ENCODE measurements at regions not wholly inside any gene's neighbourhood (a gene's known extent, or its start where the extent isn't known, plus 50 kb on each side); places are given as distances from the start of the nearest gene placed in this dataset.

- no peak overlapping the region for H3K4me3 Mint-ChIP-seq
- no peak overlapping the region for H3K27ac Mint-ChIP-seq
- peaks cover 14% of the 10 kb centered on the region for H3K4me1 Mint-ChIP-seq
These were observed 69.8 kb downstream of the KCNRG start for GRCh38 chr13:50085063-50085462.

GRCh38 chr13:50089633-50090032 is 74.4 kb downstream of the KCNRG start:
- no peak overlapping the region for H3K27ac Mint-ChIP-seq
- no peak for ATAC-seq

More at GRCh38 chr13:50085063-50085462, 69.8 kb downstream of the KCNRG start:
- DNase-seq (ENCODE audit: low spot score in 2 of 2): no peak
- ATAC-seq: no peak
- Mint-ChIP-seq H3K36me3 (peaks cover 36% of the 10 kb centered on the region), H3K9me3 (no peaks in the 10 kb centered on the region)

GRCh38 chr13:50090211-50090610 is 75.0 kb downstream of the KCNRG start:
- no peak overlapping the region for H3K4me3 Mint-ChIP-seq
- DNase-seq (ENCODE audit: low spot score in 2 of 2) (no peak), ATAC-seq (no peak)
- H3K9me3 Mint-ChIP-seq: no peaks in the 10 kb centered on the region
- no peak overlapping the region for H3K27ac Mint-ChIP-seq
- peaks cover 5% of the 10 kb centered on the region for H3K4me1 Mint-ChIP-seq
- H3K36me3 Mint-ChIP-seq: peaks cover 6% of the 10 kb centered on the region

More at GRCh38 chr13:50089633-50090032, 74.4 kb downstream of the KCNRG start:
- H3K36me3 Mint-ChIP-seq: peaks cover 6% of the 10 kb centered on the region
- peaks cover 5% of the 10 kb centered on the region for H3K4me1 Mint-ChIP-seq
- DNase-seq (ENCODE audit: low spot score in 2 of 2): no peak
- no peak overlapping the region for H3K4me3 Mint-ChIP-seq
- no peaks in the 10 kb centered on the region for H3K9me3 Mint-ChIP-seq

- peak; percentile 92 for ATAC-seq
- no peak for DNase-seq (ENCODE audit: low spot score in 2 of 2)
These were observed 79.5 kb downstream of the KCNRG start for GRCh38 chr13:50094615-50095293.

GRCh38 chr13:50098693-50099092 is 83.4 kb downstream of the KCNRG start:
- Mint-ChIP-seq H3K4me3 (no peak overlapping the region), H3K4me1 (peaks cover 31% of the 10 kb centered on the region), H3K27ac (no peak overlapping the region), H3K36me3 (peaks cover 23% of the 10 kb centered on the region), H3K9me3 (peaks cover 12% of the 10 kb centered on the region)
- ATAC-seq: no peak
- no peak for DNase-seq (ENCODE audit: low spot score in 2 of 2)

More at GRCh38 chr13:50094615-50095293, 79.5 kb downstream of the KCNRG start:
- peaks cover 12% of the 10 kb centered on the region for H3K9me3 Mint-ChIP-seq
- H3K27ac Mint-ChIP-seq: no peak overlapping the region
- peaks cover 14% of the 10 kb centered on the region for H3K4me1 Mint-ChIP-seq
- peaks cover 5% of the 10 kb centered on the region for H3K36me3 Mint-ChIP-seq
- H3K4me3 Mint-ChIP-seq: no peak overlapping the region

GRCh38 chr13:50099473-50099872 is 84.2 kb downstream of the KCNRG start:
- Mint-ChIP-seq H3K36me3 (peaks cover 23% of the 10 kb centered on the region), H3K4me3 (no peak overlapping the region), H3K27ac (no peak overlapping the region), H3K4me1 (peaks cover 33% of the 10 kb centered on the region), H3K9me3 (peaks cover 12% of the 10 kb centered on the region)
- DNase-seq (ENCODE audit: low spot score in 2 of 2): no peak
- ATAC-seq: no peak

- peaks cover 53% of the 10 kb centered on the region for H3K4me1 Mint-ChIP-seq
- ATAC-seq (no peak), DNase-seq (ENCODE audit: low spot score in 2 of 2) (no peak)
- H3K27ac Mint-ChIP-seq: no peak overlapping the region
- no peak overlapping the region for H3K4me3 Mint-ChIP-seq
- peaks cover 12% of the 10 kb centered on the region for H3K9me3 Mint-ChIP-seq
- H3K36me3 Mint-ChIP-seq: peaks cover 23% of the 10 kb centered on the region
These were observed 86.3 kb downstream of the KCNRG start for GRCh38 chr13:50101590-50101989.

GRCh38 chr13:50104493-50104892 is 89.2 kb downstream of the KCNRG start:
- Mint-ChIP-seq H3K4me1 (peaks cover 51% of the 10 kb centered on the region), H3K36me3 (peaks cover 19% of the 10 kb centered on the region), H3K27ac (no peak overlapping the region), H3K4me3 (no peak overlapping the region), H3K9me3 (no peaks in the 10 kb centered on the region)
- DNase-seq (ENCODE audit: low spot score in 2 of 2) (no peak), ATAC-seq (no peak)

- Mint-ChIP-seq H3K4me1 (peaks cover 43% of the 10 kb centered on the region), H3K4me3 (peak overlapping the region; percentile 22), H3K36me3 (peaks cover 7% of the 10 kb centered on the region), H3K27ac (peak overlapping the region; percentile 89), H3K9me3 (no peaks in the 10 kb centered on the region)
- DNase-seq (ENCODE audit: low spot score in 2 of 2) (no peak), ATAC-seq (no peak)
These were observed 91.3 kb downstream of the KCNRG start for GRCh38 chr13:50106559-50106958.

- Mint-ChIP-seq H3K4me3 (peak overlapping the region; percentile 22), H3K4me1 (peaks cover 43% of the 10 kb centered on the region), H3K9me3 (no peaks in the 10 kb centered on the region), H3K27ac (peak overlapping the region; percentile 89), H3K36me3 (peaks cover 2% of the 10 kb centered on the region)
- ATAC-seq (peak; percentile 71), DNase-seq (ENCODE audit: low spot score in 2 of 2) (no peak)
These were observed 92.0 kb downstream of the KCNRG start for GRCh38 chr13:50107205-50107604.

GRCh38 chr13:50114961-50115360 is 99.7 kb downstream of the KCNRG start:
- DNase-seq (ENCODE audit: low spot score in 2 of 2) (no peak), ATAC-seq (no peak)
- no peak overlapping the region for H3K27ac Mint-ChIP-seq
- no peak overlapping the region for H3K4me3 Mint-ChIP-seq
- H3K9me3 Mint-ChIP-seq: no peaks in the 10 kb centered on the region
- H3K4me1 Mint-ChIP-seq: peaks cover 4% of the 10 kb centered on the region
- H3K36me3 Mint-ChIP-seq: no peaks in the 10 kb centered on the region

- DNase-seq (ENCODE audit: low spot score in 2 of 2): no peak
- Mint-ChIP-seq H3K9me3 (no peaks in the 10 kb centered on the region), H3K27ac (no peak overlapping the region), H3K4me3 (no peak overlapping the region), H3K4me1 (peaks cover 7% of the 10 kb centered on the region), H3K36me3 (no peaks in the 10 kb centered on the region)
- no peak for ATAC-seq
These were observed 100.5 kb downstream of the KCNRG start for GRCh38 chr13:50115695-50116094.

- H3K27ac Mint-ChIP-seq: no peak overlapping the region
- peaks cover 5% of the 10 kb centered on the region for H3K36me3 Mint-ChIP-seq
- H3K4me3 Mint-ChIP-seq: no peak overlapping the region
- H3K9me3 Mint-ChIP-seq: no peaks in the 10 kb centered on the region
- ATAC-seq (peak; percentile 53), DNase-seq (ENCODE audit: low spot score in 2 of 2) (no peak)
- peaks cover 10% of the 10 kb centered on the region for H3K4me1 Mint-ChIP-seq
These were observed 101.3 kb downstream of the KCNRG start for GRCh38 chr13:50116430-50116973.

- H3K4me1 Mint-ChIP-seq: peaks cover 32% of the 10 kb centered on the region
- H3K4me3 Mint-ChIP-seq: no peak overlapping the region
- no peak for ATAC-seq
- H3K36me3 Mint-ChIP-seq: peaks cover 32% of the 10 kb centered on the region
- H3K9me3 Mint-ChIP-seq: no peaks in the 10 kb centered on the region
- DNase-seq (ENCODE audit: low spot score in 2 of 2): no peak
- H3K27ac Mint-ChIP-seq: no peak overlapping the region
These were observed 104.3 kb downstream of the KCNRG start for GRCh38 chr13:50119591-50119990.

- H3K4me1 Mint-ChIP-seq: peaks cover 44% of the 10 kb centered on the region
- peaks cover 45% of the 10 kb centered on the region for H3K36me3 Mint-ChIP-seq
- DNase-seq (ENCODE audit: low spot score in 2 of 2) (no peak), ATAC-seq (no peak)
- peak overlapping the region; percentile 81 for H3K4me3 Mint-ChIP-seq
- no peaks in the 10 kb centered on the region for H3K9me3 Mint-ChIP-seq
- peak overlapping the region; percentile 87 for H3K27ac Mint-ChIP-seq
These were observed 107.2 kb downstream of the KCNRG start for GRCh38 chr13:50122455-50122854.

GRCh38 chr13:50123002-50123401 is 107.8 kb downstream of the KCNRG start:
- Mint-ChIP-seq H3K4me3 (peak overlapping the region; percentile 81), H3K9me3 (no peaks in the 10 kb centered on the region), H3K36me3 (peaks cover 45% of the 10 kb centered on the region), H3K27ac (peak overlapping the region; percentile 87), H3K4me1 (peaks cover 47% of the 10 kb centered on the region)
- DNase-seq (ENCODE audit: low spot score in 2 of 2) (no peak), ATAC-seq (no peak)

Measured in stimulated activated effector memory CD8-positive, alpha-beta T cell treated with anti-CD3 and anti-CD28 coated beads, Interleukin-12 subunit alpha, Interleukin-12 subunit beta, amount 100 ng/mL, for 72 hours (primary cell).